A549 (cell line): ENCODE measurements at regions not wholly inside any gene's neighbourhood (a gene's known extent, or its start where the extent isn't known, plus 50 kb on each side); places are given as distances from the start of the nearest gene placed in this dataset.

ENCODE experiments used
- CHD2 ChIP-seq: fragments of 150-350 bp; IDR thresholded peaks from 2 replicates; pipeline ENCODE4 v1.6.1; 2014; ENCODE audit warnings: low read length; ENCODE audit not compliant: partially characterized antibody
- POLR2A ChIP-seq: IDR thresholded peaks from 2 replicates; pipeline ENCODE4 v1.6.1; 2012; ENCODE audit warnings: mild to moderate bottlenecking, low read length
- TF ChIP-seq, protein P1 (sequence below): IDR thresholded peaks from 2 replicates; pipeline ENCODE4 v1.6.1; 2012

DNA sequence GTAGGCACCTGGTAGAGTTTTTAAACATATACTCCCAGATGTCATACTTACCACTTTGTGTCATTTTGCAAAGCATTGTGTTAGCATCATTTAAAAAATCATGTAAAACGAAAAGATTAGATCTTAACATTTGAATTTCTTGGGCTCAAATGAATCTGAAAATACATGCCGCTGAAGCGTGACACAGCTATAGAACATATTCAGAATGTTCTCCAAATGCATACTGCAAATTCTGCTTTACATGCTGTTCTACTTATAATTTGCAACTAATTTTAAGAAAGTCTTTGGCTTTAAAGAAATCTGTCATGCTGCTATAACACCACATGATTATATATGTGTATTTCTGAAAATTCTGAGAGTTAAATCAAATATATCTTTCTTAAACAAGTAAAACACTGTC, 109.2 kb upstream of the CAV2 start:
- TF ChIP-seq CHD2 (no peak), POLR2A (no peak)
- TF ChIP-seq, protein P1, sequence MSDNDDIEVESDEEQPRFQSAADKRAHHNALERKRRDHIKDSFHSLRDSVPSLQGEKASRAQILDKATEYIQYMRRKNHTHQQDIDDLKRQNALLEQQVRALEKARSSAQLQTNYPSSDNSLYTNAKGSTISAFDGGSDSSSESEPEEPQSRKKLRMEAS = no peak
